HG03139 (cell line): ENCODE measurements at regions not wholly inside any gene's neighbourhood (a gene's known extent, or its start where the extent isn't known, plus 50 kb on each side); places are given as distances from the start of the nearest gene placed in this dataset.

Source experiments
- ATAC-seq: cut with Tn5 transposase; IDR thresholded peaks from one replicate; pipeline ENCODE4 v1.9.1; 2021; ENCODE audit not compliant: unreplicated experiment

- no peak for ATAC-seq
Measured at GRCh38 chr2:18384242-18384641, 176.2 kb downstream of the RDH14 start.

GRCh38 chr2:18381386-18381785, 179.1 kb downstream of the RDH14 start:
- no peak for ATAC-seq

DNA sequence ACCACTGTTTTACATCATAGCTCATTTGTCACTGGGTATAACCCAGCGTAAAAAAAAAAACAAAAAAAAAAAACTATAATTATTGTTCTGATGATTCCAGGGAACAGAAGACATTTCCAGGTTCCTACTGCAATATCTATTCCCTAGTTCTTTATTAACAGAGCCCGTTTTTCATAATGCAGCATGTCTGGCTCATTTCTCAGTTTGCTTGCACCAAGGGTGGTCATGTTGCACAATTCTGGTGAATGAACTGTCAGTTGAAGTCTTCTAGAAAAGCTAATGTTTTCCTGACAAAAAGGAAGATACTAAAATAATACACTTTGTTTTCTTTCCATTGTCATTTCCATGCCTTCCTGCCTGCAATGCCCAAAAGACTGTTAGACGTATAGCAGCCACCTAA, 180.1 kb downstream of the RDH14 start:
- no peak for ATAC-seq

DNA sequence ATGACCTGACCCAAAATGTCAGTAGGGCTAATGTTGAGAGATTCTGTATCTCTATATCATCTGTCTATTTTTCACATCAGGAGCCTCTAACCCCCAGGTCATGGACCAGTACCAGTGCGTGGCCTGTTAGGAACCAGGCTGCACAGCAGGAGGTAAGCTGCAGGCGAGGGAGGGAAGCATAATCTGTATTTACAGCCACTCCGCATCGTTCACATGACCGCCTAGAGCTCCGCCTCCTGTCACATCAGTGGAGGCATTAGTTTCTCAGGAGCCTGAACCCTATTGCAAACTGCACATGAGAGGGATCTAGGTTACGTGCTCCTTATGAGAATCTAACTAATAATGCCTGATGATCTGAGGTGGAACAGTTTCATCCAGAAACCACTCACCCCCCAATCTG, 180.6 kb downstream of the RDH14 start:
- ATAC-seq, result no peak

DNA sequence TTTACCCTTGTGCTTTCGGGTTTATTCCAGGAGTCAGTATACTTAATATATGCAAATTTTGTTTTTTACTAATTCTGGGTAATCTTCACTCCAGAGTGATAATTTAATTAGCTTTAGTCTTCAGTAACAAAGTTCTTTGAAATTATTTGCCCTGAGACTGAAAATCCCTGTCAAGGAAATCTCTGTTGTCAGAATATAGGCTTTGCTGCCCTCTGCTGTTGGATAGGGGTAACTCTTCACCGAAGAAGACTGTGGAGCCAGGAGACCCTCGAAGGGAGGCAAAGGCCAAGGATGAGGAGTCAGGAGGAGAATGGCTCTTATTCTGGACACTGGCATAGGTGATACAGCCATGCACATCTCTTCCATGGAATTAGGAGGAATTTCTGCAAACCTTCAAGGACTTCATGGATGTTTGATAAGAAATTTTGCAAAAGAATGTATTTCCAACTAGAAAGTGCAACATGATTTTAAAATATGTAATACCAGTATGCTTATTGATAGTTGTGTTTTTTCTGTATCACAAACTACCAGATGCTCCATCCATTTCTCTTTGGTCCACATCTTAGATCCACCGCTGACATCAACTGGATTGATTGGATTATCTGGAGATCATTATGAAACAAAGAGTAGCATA, 182.3 kb downstream of the RDH14 start:
- peak; percentile 86 for ATAC-seq

- ATAC-seq, result no peak
Measured at GRCh38 chr2:18376936-18377335, 183.5 kb downstream of the RDH14 start.

GRCh38 chr2:18373664-18374063, 186.8 kb downstream of the RDH14 start:
- ATAC-seq, result no peak

GRCh38 chr2:18373081-18373480, 187.4 kb downstream of the RDH14 start:
- no peak for ATAC-seq

GRCh38 chr2:18372641-18373040, 187.8 kb downstream of the RDH14 start:
- ATAC-seq, result no peak

DNA sequence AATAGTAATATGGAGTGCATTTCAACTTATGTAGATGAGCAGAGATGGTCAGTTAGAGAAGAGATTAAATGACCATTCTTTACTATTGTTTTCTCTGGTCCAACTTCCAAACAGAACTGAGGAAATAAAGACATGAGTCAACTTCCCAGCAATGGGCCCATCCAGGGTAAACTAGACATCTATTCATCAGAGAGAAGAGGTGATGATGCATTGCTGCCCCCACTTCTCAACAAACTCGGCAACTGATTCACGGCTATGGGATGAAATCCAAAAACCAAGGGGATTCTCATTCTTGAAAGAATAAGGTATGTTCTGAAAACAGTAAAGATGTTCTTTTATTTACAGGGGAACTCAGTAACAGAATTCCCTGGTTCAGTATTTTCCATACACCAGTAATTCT, 190.7 kb downstream of the RDH14 start:
- no peak for ATAC-seq

- ATAC-seq, result no peak
Measured at GRCh38 chr2:18368008-18368407, 192.4 kb downstream of the RDH14 start.

DNA sequence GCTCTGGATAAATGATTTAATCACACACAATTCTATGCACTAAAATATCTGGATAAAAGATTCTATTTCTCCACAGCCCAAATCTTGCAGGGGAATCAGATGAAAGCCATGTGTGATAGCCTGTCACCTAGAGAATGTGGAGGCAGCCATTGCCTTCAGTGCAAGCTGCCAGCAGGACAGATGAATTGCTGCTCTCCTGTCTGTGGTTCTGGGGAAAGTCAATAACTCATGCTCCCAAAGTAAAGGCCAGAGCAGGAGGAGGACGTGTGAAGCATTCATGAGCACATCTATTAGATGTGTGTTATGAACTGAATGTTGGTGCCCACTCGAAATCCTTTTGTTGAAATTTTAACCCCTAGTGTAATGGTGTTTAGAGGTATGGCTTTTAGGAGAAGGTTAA, 195.1 kb downstream of the RDH14 start:
- ATAC-seq, result no peak

- ATAC-seq, result no peak
Measured at GRCh38 chr2:18363348-18363747, 197.1 kb downstream of the RDH14 start.

GRCh38 chr2:18362696-18363095, 197.8 kb downstream of the RDH14 start:
- ATAC-seq, result no peak

- ATAC-seq, result no peak
Measured at GRCh38 chr2:18357537-18357936, 202.9 kb downstream of the RDH14 start.

DNA sequence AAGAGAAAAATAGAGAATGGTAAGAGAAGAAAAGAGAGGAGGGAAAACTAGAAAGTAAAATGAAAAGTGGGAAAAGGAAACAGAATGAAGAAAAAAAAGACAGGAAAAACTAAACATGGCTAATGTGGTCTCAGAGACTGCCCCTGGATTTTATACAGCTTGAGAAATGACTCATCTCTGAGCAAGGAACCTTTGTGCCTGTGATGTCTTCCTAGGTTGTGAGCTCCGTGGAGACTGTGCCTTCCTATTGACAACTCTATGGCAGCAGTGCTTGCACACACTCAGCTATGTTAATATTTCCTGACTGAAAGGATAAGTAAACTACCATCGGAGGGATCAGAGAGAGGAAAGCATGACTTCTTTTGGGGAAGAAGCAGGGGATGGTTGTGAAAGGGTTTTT, 203.8 kb downstream of the RDH14 start:
- no peak for ATAC-seq

DNA sequence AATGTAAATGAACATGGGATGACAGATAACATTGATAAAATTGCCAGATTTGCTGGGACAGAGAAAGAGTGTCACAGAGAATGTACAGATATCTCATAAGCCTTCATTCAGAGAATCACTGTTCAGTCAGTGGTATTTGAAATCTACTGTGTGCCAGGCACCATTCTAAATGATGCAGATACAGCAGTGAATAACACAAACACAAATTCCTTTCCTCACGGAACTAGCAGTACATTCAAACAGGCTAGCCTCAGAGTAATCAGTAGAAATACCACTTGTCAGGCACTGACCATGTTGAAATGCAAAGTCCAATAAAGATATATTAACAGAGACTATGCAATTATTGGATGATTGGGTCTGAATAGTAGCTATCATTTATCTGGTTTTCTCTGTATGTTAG, 211.0 kb downstream of the RDH14 start:
- ATAC-seq, result no peak

DNA sequence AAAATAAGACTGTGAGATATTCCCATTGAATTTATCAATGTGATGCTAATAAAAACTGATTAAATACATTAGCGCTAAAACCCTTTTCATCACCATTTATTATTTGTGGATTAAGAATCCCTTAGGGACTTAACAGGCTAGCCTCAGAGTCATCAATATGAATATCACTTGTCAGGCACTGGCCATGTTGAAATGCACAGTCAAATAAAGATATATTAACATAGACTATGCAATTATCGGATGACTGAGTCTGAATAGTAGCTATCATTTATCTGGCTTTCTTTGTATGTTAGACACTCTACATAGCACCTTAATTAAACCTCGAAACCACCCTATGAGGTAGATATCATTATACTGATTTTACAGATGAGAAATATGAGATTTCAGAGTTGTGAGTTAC, 213.6 kb downstream of the RDH14 start:
- no peak for ATAC-seq

GRCh38 chr2:18346344-18346743, 214.1 kb downstream of the RDH14 start:
- ATAC-seq, result no peak

- no peak for ATAC-seq
Measured at GRCh38 chr2:18345848-18346247, 214.6 kb downstream of the RDH14 start.

- ATAC-seq, result no peak
Measured at GRCh38 chr2:18342901-18343300, 217.6 kb downstream of the RDH14 start.

- no peak for ATAC-seq
Measured at GRCh38 chr2:18339326-18339725, 221.1 kb downstream of the RDH14 start.

- ATAC-seq, result no peak
Measured at GRCh38 chr2:18336975-18337374, 223.5 kb downstream of the RDH14 start.

GRCh38 chr2:18332477-18332876, 228.0 kb downstream of the RDH14 start:
- ATAC-seq, result no peak
